GM19035 (cell line): ENCODE measurements at regions not wholly inside any gene's neighbourhood (a gene's known extent, or its start where the extent isn't known, plus 50 kb on each side); places are given as distances from the start of the nearest gene placed in this dataset.

ENCODE experiments used
- ATAC-seq: cut with Tn5 transposase; IDR thresholded peaks from one replicate; pipeline ENCODE4 v1.9.1; 2021; ENCODE audit not compliant: unreplicated experiment

- no peak for ATAC-seq
Measured at GRCh38 chr1:10848109-10848684, 51.8 kb upstream of the CASZ1 start.

GRCh38 chr1:10850026-10850425 is 53.6 kb upstream of the CASZ1 start:
- ATAC-seq = no peak

GRCh38 chr1:10851024-10852013 is 54.9 kb upstream of the CASZ1 start:
- no peak for ATAC-seq

- no peak for ATAC-seq
Measured at GRCh38 chr1:10852018-10852417, 55.6 kb upstream of the CASZ1 start.

GRCh38 chr1:10852486-10852885 is 56.0 kb upstream of the CASZ1 start:
- no peak for ATAC-seq

GRCh38 chr1:10852998-10853520 is 56.6 kb upstream of the CASZ1 start:
- ATAC-seq = no peak

GRCh38 chr1:10853701-10854100 is 57.3 kb upstream of the CASZ1 start:
- ATAC-seq = no peak

GRCh38 chr1:10854856-10855459 is 58.5 kb upstream of the CASZ1 start:
- no peak for ATAC-seq

GRCh38 chr1:10856176-10856683 is 59.8 kb upstream of the CASZ1 start:
- no peak for ATAC-seq

GRCh38 chr1:10856863-10857598 is 60.6 kb upstream of the CASZ1 start:
- ATAC-seq = no peak

- no peak for ATAC-seq
Measured at GRCh38 chr1:10857687-10858086, 61.2 kb upstream of the CASZ1 start.

- ATAC-seq = no peak
Measured at GRCh38 chr1:10860218-10860617, 63.8 kb upstream of the CASZ1 start.

GRCh38 chr1:10860682-10861081 is 64.2 kb upstream of the CASZ1 start:
- ATAC-seq = no peak

GRCh38 chr1:10861822-10862221 is 65.4 kb upstream of the CASZ1 start:
- ATAC-seq = no peak

GRCh38 chr1:10862743-10863335 is 66.4 kb upstream of the CASZ1 start:
- no peak for ATAC-seq

- ATAC-seq = no peak
Measured at GRCh38 chr1:10863886-10864285, 67.4 kb upstream of the CASZ1 start.

- ATAC-seq = no peak
Measured at GRCh38 chr1:10864776-10865175, 68.3 kb upstream of the CASZ1 start.

- no peak for ATAC-seq
Measured at GRCh38 chr1:10865518-10866320, 69.3 kb upstream of the CASZ1 start.

- no peak for ATAC-seq
Measured at GRCh38 chr1:10866321-10867093, 70.1 kb upstream of the CASZ1 start.
